ENCODE measurements at regions not wholly inside any gene's neighbourhood (a gene's known extent, or its start where the extent isn't known, plus 50 kb on each side); places are given as distances from the start of the nearest gene placed in this dataset.

- TF ChIP-seq CTCF (conservative IDR thresholded peaks at IDR 0.05) (no peak), ZFX (IDR thresholded peaks at IDR 0.05) (no peak)
Measured at GRCh38 chr22:45065726-45066125, 55.9 kb upstream of the PHF21B start.

Measured in C4-2B (cell line).